PC-9 (cell line): ENCODE measurements at regions not wholly inside any gene's neighbourhood (a gene's known extent, or its start where the extent isn't known, plus 50 kb on each side); places are given as distances from the start of the nearest gene placed in this dataset.
A peak's percentile ranks its signal among the peaks of the same experiment; 100 is the strongest.

ENCODE experiments used
- BruUV-seq: library from RNA; stranded (reverse); fragments of 400-500 nt; replicated peaks from 2 replicates; lab custom pipeline; 2021; lab: Mats Ljungman, UMichigan
- CTCF ChIA-PET: fragments of 300-600 bp; sonication (Branson Sonifier 250); formaldehyde crosslinking; loops from one replicate; lab custom pipeline; 2022; ENCODE audit warnings: antibody characterized with exemption; lab: Charles Lee
- POLR2A ChIA-PET: fragments of 300-600 bp; sonication (Branson Sonifier 250); formaldehyde crosslinking; loops from one replicate; lab custom pipeline; 2022; ENCODE audit warnings: antibody characterized with exemption; ENCODE audit not compliant: unreplicated experiment; lab: Charles Lee
- DNase-seq, 2 experiments: peaks; one replicate each; pipeline versions ENCODE4 v3.0.0 to v3.0.0-alpha.2; 2015 to 2022; ENCODE audit warnings: mixed read lengths in 1 of 2
- H2AFZ ChIP-seq: fragments of 200-600 bp; sonication (generic); 2 replicates; pipeline ENCODE4 v1.8.1; 2017; ENCODE audit warnings: antibody characterized with exemption
- H3F3A ChIP-seq: fragments of 200-600 bp; sonication (generic); 2 replicates; pipeline ENCODE4 v1.8.1; 2017; ENCODE audit warnings: antibody characterized with exemption, mild to moderate bottlenecking, low read depth; ENCODE audit not compliant: insufficient read depth
- H3K27ac ChIP-seq: fragments of 200-600 bp; sonication (generic); 2 replicates; pipeline ENCODE4 v1.6.1; 2016; ENCODE audit warnings: mixed run types
- H3K27me3 ChIP-seq: fragments of 200-600 bp; sonication (generic); 2 replicates; pipeline ENCODE4 v1.6.1; 2016; ENCODE audit warnings: low read depth, mixed run types; ENCODE audit not compliant: insufficient read depth
- H3K36me3 ChIP-seq: fragments of 200-600 bp; sonication (generic); 2 replicates; pipeline ENCODE4 v1.6.1; 2016; ENCODE audit warnings: low read depth, mixed run types
- H3K4me1 ChIP-seq: fragments of 200-600 bp; sonication (generic); replicated peaks from 2 replicates; pipeline ENCODE4 v1.6.1; 2016; ENCODE audit warnings: mixed run types; ENCODE audit not compliant: insufficient read depth
- H3K4me2 ChIP-seq: fragments of 200-600 bp; sonication (generic); 2 replicates; pipeline ENCODE4 v1.6.1; 2017; ENCODE audit warnings: mixed run types
- H3K4me3 ChIP-seq: fragments of 200-600 bp; sonication (generic); 2 replicates; pipeline ENCODE4 v1.6.1; 2016; ENCODE audit warnings: mixed run types
- H3K79me2 ChIP-seq: fragments of 200-600 bp; sonication (generic); 2 replicates; pipeline ENCODE4 v1.6.1; 2017; ENCODE audit warnings: low read depth, mixed run types
- H3K9me2 ChIP-seq: fragments of 200-600 bp; sonication (generic); 2 replicates; pipeline ENCODE4 v1.8.1; 2017; ENCODE audit warnings: mild to moderate bottlenecking; ENCODE audit not compliant: insufficient read depth
- H3K9me3 ChIP-seq: fragments of 200-600 bp; sonication (generic); 2 replicates; pipeline ENCODE4 v1.8.1; 2016; ENCODE audit warnings: low read depth; ENCODE audit not compliant: insufficient read depth
- H4K20me1 ChIP-seq: fragments of 200-600 bp; sonication (generic); 2 replicates; pipeline ENCODE4 v1.8.1; 2017; ENCODE audit not compliant: insufficient read depth
- CTCF ChIP-seq: fragments of 200-600 bp; sonication (generic); conservative IDR thresholded peaks from 2 replicates; pipeline ENCODE4 v1.6.1; 2017; ENCODE audit warnings: mixed run types, antibody characterized with exemption, mild to moderate bottlenecking, moderate library complexity
- EZH2 ChIP-seq: fragments of 200-600 bp; sonication (generic); IDR thresholded peaks from 2 replicates; pipeline ENCODE4 v1.8.0; 2017; ENCODE audit warnings: antibody characterized with exemption, low read depth
- intact Hi-C: fragments of 100-400 bp; cut with micrococcal nuclease; formaldehyde crosslinking; loops from one replicate; pipeline ENCODE4 v1.10.0; 2022; ENCODE audit not compliant: unreplicated experiment

GRCh38 chr9:21615018-21615417 lies 132.9 kb upstream of the IFNE start:
- Histone ChIP-seq H3K79me2 (no peaks in the 10 kb centered on the region), H3K27ac (no peak overlapping the region), H3K36me3 (no peaks in the 10 kb centered on the region), H2AFZ (no peak overlapping the region), H3K9me3 (no peaks in the 10 kb centered on the region), H3K4me3 (no peak overlapping the region), H4K20me1 (no peaks in the 10 kb centered on the region), H3K4me1 (peaks cover 10% of the 10 kb centered on the region; the same call in 1 of the 2 replicates), H3K4me2 (no peak overlapping the region), H3F3A (no peaks in the 10 kb centered on the region), H3K27me3 (no peaks in the 10 kb centered on the region), H3K9me2 (no peaks in the 10 kb centered on the region)
- no TSS peak for BruUV-seq
- DNase-seq: no peak
- POLR2A ChIA-PET: no interaction called here
- CTCF ChIA-PET: no interaction called here
- TF ChIP-seq EZH2 (no peak), CTCF (no peak)
- intact Hi-C loops: no loop called here

- POLR2A ChIA-PET: no interaction called here
- Histone ChIP-seq H3K4me1 (peaks cover 10% of the 10 kb centered on the region; the same call in 1 of the 2 replicates), H3K9me2 (no peaks in the 10 kb centered on the region), H2AFZ (no peak overlapping the region), H3K79me2 (no peaks in the 10 kb centered on the region), H4K20me1 (no peaks in the 10 kb centered on the region), H3K27ac (no peak overlapping the region), H3K4me3 (no peak overlapping the region), H3K4me2 (no peak overlapping the region), H3F3A (no peaks in the 10 kb centered on the region), H3K27me3 (no peaks in the 10 kb centered on the region), H3K9me3 (no peaks in the 10 kb centered on the region), H3K36me3 (no peaks in the 10 kb centered on the region)
- no TSS peak for BruUV-seq
- no peak for TF ChIP-seq EZH2
- TF ChIP-seq CTCF: no peak
- no peak for DNase-seq
- CTCF ChIA-PET: no interaction called here
- intact Hi-C loops: no loop called here
Measured at GRCh38 chr9:21615446-21615845, 133.3 kb upstream of the IFNE start.

GRCh38 chr9:21616082-21616778 lies 134.1 kb upstream of the IFNE start:
- ChIA-PET POLR2A (no interaction called here), CTCF (no interaction called here)
- H3K4me1 ChIP-seq: peaks cover 10% of the 10 kb centered on the region; the same call in 1 of the 2 replicates
- H3K79me2 ChIP-seq: no peaks in the 10 kb centered on the region
- TF ChIP-seq CTCF (no peak), EZH2 (no peak)
- no peaks in the 10 kb centered on the region for H3K9me2 ChIP-seq
- no peaks in the 10 kb centered on the region for H4K20me1 ChIP-seq
- H2AFZ ChIP-seq: no peak overlapping the region
- H3K27ac ChIP-seq: no peak overlapping the region
- no peaks in the 10 kb centered on the region for H3K27me3 ChIP-seq
- no TSS peak for BruUV-seq
- intact Hi-C loops: no loop called here
- no peak overlapping the region for H3K4me3 ChIP-seq
- peak; percentile 24 to 71 for DNase-seq
- no peaks in the 10 kb centered on the region for H3F3A ChIP-seq
- no peak overlapping the region for H3K4me2 ChIP-seq
- H3K9me3 ChIP-seq: no peaks in the 10 kb centered on the region
- no peaks in the 10 kb centered on the region for H3K36me3 ChIP-seq
